NCI-H2227 treated with DMSO at 0.1 percent for 48 hours (cell line): ENCODE measurements at regions not wholly inside any gene's neighbourhood (a gene's known extent, or its start where the extent isn't known, plus 50 kb on each side); places are given as distances from the start of the nearest gene placed in this dataset.

Experiments
- DNase-seq: peaks from one replicate; lab custom pipeline; 2025; lab: John Stamatoyannopoulos, UW

- DNase-seq, result no peak
Measured at GRCh38 chr3:76065964-76066363, 280.6 kb upstream of the ZNF717 start.

- no peak for DNase-seq
Measured at GRCh38 chr3:76078101-76078500, 292.8 kb upstream of the ZNF717 start.

GRCh38 chr3:76083992-76084391, 298.6 kb upstream of the ZNF717 start:
- DNase-seq, result no peak

- DNase-seq, result no peak
Measured at GRCh38 chr3:76096036-76096435, 310.7 kb upstream of the ZNF717 start.

- DNase-seq, result no peak
Measured at GRCh38 chr3:76096836-76097588, 311.7 kb upstream of the ZNF717 start.

- no peak for DNase-seq
Measured at GRCh38 chr3:76097589-76097969, 312.2 kb upstream of the ZNF717 start.

GRCh38 chr3:76099956-76100355, 314.6 kb upstream of the ZNF717 start:
- DNase-seq, result no peak

- no peak for DNase-seq
Measured at GRCh38 chr3:76107935-76108570, 322.7 kb upstream of the ZNF717 start.

- no peak for DNase-seq
Measured at GRCh38 chr3:76111808-76112207, 326.5 kb upstream of the ZNF717 start.

- DNase-seq, result no peak
Measured at GRCh38 chr3:76122007-76122406, 336.7 kb upstream of the ZNF717 start.

GRCh38 chr3:76129441-76129840, 344.1 kb upstream of the ZNF717 start:
- DNase-seq, result no peak

GRCh38 chr3:76131396-76132153, 346.2 kb upstream of the ZNF717 start:
- DNase-seq, result no peak

GRCh38 chr3:76132154-76132470, 346.8 kb upstream of the ZNF717 start:
- DNase-seq, result no peak

- no peak for DNase-seq
Measured at GRCh38 chr3:76134166-76134565, 348.8 kb upstream of the ZNF717 start.

GRCh38 chr3:76138921-76139320, 353.6 kb upstream of the ZNF717 start:
- no peak for DNase-seq

- DNase-seq, result no peak
Measured at GRCh38 chr3:76147846-76148245, 362.5 kb upstream of the ZNF717 start.

- DNase-seq, result no peak
Measured at GRCh38 chr3:76152028-76152427, 366.7 kb upstream of the ZNF717 start.

- DNase-seq, result no peak
Measured at GRCh38 chr3:76161856-76162255, 376.5 kb upstream of the ZNF717 start.

- DNase-seq, result no peak
Measured at GRCh38 chr3:76171647-76172046, 386.3 kb upstream of the ZNF717 start.

GRCh38 chr3:76177610-76178009, 392.3 kb upstream of the ZNF717 start:
- DNase-seq, result no peak

GRCh38 chr3:76178412-76178811, 393.1 kb upstream of the ZNF717 start:
- DNase-seq, result no peak

- DNase-seq, result no peak
Measured at GRCh38 chr3:76181213-76181612, 395.9 kb upstream of the ZNF717 start.

GRCh38 chr3:76198086-76198485, 412.7 kb upstream of the ZNF717 start:
- DNase-seq, result no peak
